ENCODE measurements at regions not wholly inside any gene's neighbourhood (a gene's known extent, or its start where the extent isn't known, plus 50 kb on each side); places are given as distances from the start of the nearest gene placed in this dataset.
"Not testable (repeated sequence)": the region's sequence is repeated elsewhere in the genome, so short reads cannot be mapped to it uniquely, and the experiment has no call there.

DNA sequence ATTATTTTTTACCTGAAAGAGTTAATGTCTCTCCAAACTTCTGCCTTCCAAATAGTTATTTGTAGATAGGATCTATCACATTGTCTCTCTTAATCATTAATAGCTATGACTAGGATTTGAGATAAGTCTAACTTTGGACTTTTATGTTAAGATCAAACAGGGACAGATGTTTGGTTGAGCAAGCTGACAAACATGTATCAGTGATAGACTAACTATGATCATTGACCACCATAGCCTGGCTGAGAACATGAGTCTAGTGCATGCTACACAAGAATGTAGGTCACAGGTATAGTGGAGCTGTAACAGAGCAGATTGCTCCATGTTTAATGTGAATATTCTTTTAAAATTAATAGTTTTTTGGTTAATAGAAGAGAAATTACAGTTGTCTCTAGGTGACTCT is 52.0 kb downstream of the SYT15B start:
- not testable (repeated sequence) for DNase-seq

- DNase-seq = not testable (repeated sequence)
These were observed 52.9 kb downstream of the SYT15B start for GRCh38 chr10:47710443-47710842.

GRCh38 chr10:47705698-47706414 is 57.5 kb downstream of the SYT15B start:
- peak; percentile 73 for DNase-seq

- not testable (repeated sequence) for DNase-seq
These were observed 62.1 kb downstream of the SYT15B start for GRCh38 chr10:47701285-47701684.

DNA sequence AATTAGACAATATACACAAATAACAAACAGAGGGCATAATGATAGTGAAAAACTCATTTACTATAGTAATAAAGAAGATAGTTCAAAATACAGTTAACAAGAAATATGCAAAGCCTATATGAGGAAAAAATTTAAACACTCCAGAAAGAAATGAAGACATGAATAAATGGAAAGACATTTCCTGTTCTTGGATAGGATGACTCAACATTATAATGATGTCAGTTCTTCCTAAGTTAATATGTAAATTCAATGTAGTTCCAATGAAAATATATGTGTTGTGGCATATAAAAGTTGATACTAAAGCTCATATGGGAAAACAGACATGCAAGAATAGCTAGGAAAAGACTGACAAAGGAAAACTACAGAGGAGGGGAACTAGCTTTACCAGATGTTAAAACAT is 63.5 kb downstream of the SYT15B start:
- not testable (repeated sequence) for DNase-seq

DNA sequence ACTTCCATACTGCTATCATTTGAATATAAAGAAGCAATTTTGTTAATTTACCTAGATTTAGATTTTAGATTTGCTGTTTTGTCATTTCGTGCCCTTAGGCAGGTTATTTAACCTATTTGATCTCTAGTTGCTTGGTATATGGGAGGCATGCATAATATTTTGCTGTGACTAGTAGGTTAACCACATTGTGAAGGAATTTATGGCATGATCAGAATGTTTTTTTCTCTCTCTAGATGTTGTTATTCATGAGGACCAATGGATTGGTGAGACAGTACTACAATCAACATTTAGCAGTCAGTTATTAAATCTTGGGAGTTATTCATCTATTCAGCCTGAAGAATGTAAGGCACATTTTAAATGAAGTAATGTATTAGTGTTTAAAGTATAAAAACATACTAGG is 67.2 kb downstream of the SYT15B start:
- not testable (repeated sequence) for DNase-seq

DNA sequence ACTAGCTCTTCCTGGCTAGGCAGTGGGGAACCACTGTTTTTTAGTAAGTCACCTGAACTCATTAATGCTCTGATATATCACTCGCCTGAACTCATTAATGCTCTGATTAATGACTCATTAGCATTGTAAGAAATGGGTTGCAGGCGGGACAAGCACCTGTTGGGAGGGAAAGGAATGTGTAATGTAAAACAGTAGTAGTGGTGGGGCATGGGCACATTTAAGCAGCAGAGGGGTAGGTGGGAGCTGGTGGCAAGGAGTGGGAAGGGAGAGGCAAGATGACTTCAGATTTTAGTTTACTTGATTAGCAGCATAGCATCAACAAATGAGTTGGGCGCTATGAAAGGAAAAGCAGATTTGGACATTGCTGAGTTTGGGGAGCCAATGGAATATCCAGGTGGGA is 68.2 kb downstream of the SYT15B start:
- DNase-seq = not testable (repeated sequence)

- not testable (repeated sequence) for DNase-seq
These were observed 73.1 kb downstream of the SYT15B start for GRCh38 chr10:47690304-47690703.

GRCh38 chr10:47683826-47684475 is 79.4 kb downstream of the SYT15B start:
- not testable (repeated sequence) for DNase-seq

- DNase-seq = not testable (repeated sequence)
These were observed 81.8 kb downstream of the SYT15B start for GRCh38 chr10:47681638-47681990.

- DNase-seq = not testable (repeated sequence)
These were observed 82.3 kb downstream of the SYT15B start for GRCh38 chr10:47680848-47681637.

GRCh38 chr10:47676102-47676501 is 87.3 kb downstream of the SYT15B start:
- not testable (repeated sequence) for DNase-seq

- not testable (repeated sequence) for DNase-seq
These were observed 87.8 kb downstream of the SYT15B start for GRCh38 chr10:47675577-47675976.

DNA sequence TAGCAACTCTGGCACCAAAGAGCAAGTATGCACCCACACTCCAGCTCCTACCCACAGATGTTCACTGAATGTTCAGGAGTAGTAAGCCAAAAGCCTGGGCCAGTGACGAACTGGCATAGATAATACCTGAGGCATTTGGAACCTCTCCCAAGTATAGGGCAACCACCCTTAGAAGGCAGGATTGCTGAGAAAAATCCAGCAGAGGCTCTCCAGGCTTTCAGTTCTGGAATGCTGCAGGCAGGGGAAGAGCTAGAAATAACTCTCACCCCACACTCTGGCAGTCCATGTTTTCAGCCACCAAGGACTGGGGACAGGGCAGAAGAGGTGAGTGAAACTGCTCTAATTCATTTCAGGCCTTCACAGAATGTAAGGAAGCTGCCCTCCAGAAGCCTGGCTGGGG is 90.3 kb downstream of the SYT15B start:
- DNase-seq = not testable (repeated sequence)

GRCh38 chr10:47670857-47671256 is 92.5 kb downstream of the SYT15B start:
- not testable (repeated sequence) for DNase-seq

- DNase-seq = not testable (repeated sequence)
These were observed 101.3 kb downstream of the SYT15B start for GRCh38 chr10:47661955-47662577.

- not testable (repeated sequence) for DNase-seq
These were observed 106.7 kb downstream of the SYT15B start for GRCh38 chr10:47656732-47657131.

DNA sequence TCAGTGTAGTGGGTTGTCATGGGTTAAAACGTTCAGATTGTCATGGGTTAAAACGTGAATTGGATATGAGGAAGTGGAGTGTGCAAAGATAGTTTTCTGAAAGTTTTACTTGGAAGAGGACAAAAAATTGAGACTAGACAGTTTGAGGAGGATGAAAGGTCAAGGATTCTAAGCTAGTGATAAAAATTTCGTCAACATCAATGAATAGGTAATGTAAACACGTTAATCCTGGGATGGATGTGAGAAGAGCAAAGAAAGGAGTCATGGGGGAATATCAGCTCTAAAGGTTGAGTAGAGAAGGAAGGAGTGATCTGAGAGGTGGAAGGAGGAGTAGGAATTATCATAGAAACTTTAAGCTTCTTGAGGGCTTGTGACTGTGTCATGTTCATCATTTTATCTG is 109.2 kb downstream of the SYT15B start:
- DNase-seq = not testable (repeated sequence)

DNA sequence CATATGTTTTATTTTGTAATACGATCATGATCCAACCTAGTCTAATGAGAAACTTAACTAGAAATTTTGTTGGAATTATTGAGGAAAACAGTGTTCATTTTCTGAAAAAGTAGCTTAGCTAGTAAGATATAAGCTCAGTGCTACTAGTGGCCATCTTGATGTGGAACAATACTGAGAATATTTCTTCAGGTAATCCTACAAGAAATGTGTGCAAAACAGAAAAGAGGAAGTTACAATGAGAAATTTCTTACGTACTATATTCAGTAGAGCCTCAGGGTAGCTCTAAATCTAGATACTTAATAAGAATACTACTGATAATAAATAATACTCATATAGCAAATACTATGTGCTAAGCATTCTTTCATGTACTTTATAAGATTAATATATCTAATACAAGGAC is 114.8 kb downstream of the SYT15B start:
- DNase-seq = not testable (repeated sequence)

DNA sequence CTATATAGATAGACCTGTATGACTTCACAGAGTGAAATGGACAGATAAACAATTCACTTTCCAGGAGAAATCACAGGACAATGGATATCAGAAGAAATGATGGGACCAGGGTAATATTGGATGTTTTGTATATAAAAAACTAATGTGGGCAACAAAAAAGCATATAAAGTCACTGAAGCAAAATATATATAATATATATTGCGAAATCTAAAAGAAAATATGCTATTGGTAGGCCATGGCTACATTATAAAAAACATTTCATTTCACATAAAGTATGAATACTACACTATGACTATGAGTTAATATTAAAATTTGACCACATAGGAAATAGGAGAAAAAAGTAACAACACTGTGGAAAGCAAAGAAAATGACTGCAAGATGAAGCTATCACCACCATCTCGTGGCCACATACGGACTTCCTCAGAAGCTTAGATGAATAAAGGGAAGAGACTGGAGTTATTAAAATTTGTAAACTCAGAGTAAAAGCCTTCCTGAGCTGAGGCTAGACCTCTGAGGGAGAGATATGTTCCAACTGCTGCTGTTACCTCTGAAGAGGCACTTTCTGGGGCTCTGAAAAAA is 115.8 kb downstream of the SYT15B start:
- not testable (repeated sequence) for DNase-seq

GRCh38 chr10:47646686-47647273 is 116.6 kb downstream of the SYT15B start:
- DNase-seq = peak; percentile 2

GRCh38 chr10:47626975-47627374 is 103.5 kb upstream of the AGAP9 start:
- not testable (repeated sequence) for DNase-seq
